NCI-H446 (cell line): ENCODE measurements at regions not wholly inside any gene's neighbourhood (a gene's known extent, or its start where the extent isn't known, plus 50 kb on each side); places are given as distances from the start of the nearest gene placed in this dataset.

Source experiments
- DNase-seq, 2 experiments: peaks; one replicate each; lab custom pipeline; 2025; lab: John Stamatoyannopoulos, UW

GRCh38 chrY:7204456-7204855 is 292.9 kb upstream of the AMELY start:
- no peak for DNase-seq

- no peak for DNase-seq
These were observed 271.0 kb upstream of the AMELY start for GRCh38 chrY:7182591-7182990.

GRCh38 chrY:7177631-7178030 is 266.1 kb upstream of the AMELY start:
- DNase-seq, result no peak

- DNase-seq, result no peak
These were observed 257.9 kb upstream of the AMELY start for GRCh38 chrY:7169475-7169874.

GRCh38 chrY:7141477-7141876 is 229.9 kb upstream of the AMELY start:
- DNase-seq, result no peak
